Stimulated activated CD4-positive, alpha-beta T cell treated with anti-CD3 and anti-CD28 coated beads, Interleukin-2, amount 100 ng/mL, for 4 hours (primary cell): ENCODE measurements at regions not wholly inside any gene's neighbourhood (a gene's known extent, or its start where the extent isn't known, plus 50 kb on each side); places are given as distances from the start of the nearest gene placed in this dataset.
"Not testable (repeated sequence)": the region's sequence is repeated elsewhere in the genome, so short reads cannot be mapped to it uniquely, and the experiment has no call there.

Source experiments
- DNase-seq: peaks from one replicate; pipeline ENCODE4 v3.0.0-alpha.2; 2020; ENCODE audit warnings: low read depth

DNA sequence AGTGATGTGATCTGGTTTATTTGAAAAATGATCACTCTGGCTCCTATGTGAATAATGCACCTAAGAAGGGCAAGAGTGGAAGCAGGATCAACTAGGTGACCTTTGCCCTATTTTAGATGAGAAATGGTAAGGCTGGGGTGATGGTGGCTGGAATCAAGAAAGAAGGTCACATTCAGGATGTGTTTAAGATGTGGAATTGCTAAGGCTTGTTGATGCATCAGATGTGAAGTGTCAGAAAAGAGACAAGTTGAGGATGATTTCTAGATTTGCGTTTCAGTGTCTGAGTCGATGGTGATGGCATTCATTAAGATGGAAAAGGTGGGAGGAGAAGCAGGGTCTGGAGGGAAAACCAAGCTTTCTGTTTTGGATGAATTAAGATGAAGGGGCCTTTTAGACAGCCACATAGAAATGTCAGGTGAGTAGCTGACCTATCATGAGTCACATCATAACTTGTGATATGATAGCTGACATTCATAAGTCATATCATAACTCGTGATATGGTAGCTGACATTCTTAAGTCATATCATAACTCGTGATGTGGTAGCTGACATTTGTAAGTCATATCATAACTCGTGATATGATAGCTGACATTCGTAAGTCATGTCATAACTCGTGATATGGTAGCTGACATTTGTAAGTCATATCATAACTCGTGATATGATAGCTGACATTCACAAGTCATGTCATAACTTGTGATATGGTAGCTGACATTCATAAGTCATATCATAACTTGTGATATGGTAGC is 101.2 kb upstream of the SEC11C start:
- no peak for DNase-seq

- not testable (repeated sequence) for DNase-seq
Observed at GRCh38 chr18:59039040-59039320, 100.7 kb upstream of the SEC11C start.

GRCh38 chr18:59039449-59039848 is 100.2 kb upstream of the SEC11C start:
- no peak for DNase-seq

DNA sequence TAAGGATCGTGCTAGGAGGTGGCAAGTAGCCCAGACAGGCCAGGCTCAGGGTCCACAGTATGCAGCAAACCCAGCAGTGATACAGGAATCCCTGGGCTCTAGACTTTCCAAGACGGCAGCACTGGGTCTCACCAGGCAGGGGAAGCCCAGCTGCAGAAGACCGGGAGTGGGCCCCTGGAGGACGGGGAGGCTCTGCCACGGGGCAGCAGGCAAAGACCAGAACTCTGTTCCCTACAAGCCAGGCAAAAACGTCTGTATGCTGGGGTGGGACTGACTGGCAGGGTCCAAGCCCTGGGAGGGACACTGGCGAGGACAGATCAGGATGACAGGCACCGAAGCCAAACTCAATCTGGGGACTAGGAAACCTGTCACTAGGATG is 98.9 kb upstream of the SEC11C start:
- DNase-seq: no peak

- DNase-seq: no peak
Observed at GRCh38 chr18:59041296-59041695, 98.4 kb upstream of the SEC11C start.

DNA sequence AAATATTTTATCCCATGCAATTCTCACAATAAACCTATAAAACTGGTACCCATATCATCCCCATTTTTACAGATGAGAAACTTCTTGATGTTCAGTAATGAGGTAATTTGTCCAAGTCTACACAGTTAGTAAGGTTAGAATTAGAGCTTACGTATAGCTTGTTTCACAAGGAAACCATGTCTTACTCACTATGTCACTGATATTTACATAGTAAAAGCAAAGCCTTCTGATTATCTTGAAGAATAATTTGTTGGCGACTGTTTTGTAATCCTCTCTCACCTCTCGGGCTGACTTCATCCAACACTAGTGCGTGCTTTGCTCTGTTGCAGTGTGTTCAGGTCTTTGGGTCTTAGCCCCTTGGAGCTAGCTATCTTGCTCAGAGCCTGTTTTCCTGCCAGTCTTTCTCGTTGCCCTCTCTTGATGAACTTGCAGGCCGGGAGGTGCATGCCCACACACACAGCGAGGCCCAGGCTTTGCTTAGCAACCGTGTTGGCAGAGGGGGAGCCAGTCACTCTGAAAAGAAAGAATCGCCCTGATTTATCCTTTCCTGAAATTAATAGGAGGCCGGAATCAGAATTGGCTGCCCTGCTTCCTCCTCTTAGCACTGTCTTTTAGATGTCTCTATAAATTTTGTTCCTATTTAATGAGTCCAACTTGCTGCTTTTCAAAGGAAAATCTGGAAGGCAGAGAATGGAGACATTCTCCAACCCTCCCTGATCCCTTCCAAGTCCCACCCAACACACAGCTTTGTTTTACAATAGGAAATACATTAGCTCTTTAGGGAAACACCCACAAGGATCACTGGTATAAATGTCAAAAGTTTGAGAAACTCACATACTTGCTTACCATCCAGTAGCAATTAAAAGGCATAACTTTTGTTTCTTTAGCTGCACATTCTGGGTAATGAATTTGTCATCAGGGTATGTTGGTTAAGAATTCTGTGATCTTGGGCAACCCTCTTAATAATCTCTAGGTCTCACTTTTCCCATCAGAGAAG is 97.6 kb upstream of the SEC11C start:
- DNase-seq: no peak

- no peak for DNase-seq
Observed at GRCh38 chr18:59044855-59045254, 94.8 kb upstream of the SEC11C start.

- no peak for DNase-seq
Observed at GRCh38 chr18:59047321-59048047, 92.2 kb upstream of the SEC11C start.

DNA sequence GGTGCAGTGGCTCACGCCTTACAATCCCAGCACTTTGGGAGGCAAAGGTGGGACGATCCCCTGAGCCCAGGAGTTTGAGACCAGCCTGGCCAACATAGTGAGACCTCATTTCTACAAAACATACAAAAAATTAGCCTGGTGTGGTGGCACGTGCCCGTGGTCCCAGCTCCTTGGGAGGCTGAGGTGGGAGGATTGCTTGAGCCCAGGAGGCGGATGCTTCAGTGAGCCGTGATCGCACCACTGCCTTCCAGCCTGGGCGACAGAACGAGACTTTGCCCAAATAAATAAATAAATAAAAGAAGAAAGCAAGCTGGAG is 91.7 kb upstream of the SEC11C start:
- DNase-seq: no peak

DNA sequence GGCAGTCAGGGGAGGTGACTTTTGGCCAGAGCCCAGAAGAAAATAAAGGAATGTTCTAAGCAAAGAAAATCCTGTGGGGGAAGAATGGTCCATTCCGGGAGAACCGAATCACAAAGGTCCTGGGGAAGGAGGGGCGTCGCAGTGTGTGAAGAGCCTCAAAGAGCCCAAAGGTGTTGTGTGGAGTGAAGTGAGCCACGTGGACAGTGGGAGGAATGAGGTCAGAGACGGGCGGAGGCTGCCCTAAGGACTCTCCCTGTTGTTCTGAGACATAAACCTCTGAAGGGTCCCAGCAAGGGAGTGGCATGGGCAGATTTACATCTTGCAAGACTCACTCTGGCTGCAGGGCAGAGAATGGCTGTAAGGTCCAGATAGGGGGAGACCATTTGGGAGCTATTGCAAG is 91.3 kb upstream of the SEC11C start:
- no peak for DNase-seq

DNA sequence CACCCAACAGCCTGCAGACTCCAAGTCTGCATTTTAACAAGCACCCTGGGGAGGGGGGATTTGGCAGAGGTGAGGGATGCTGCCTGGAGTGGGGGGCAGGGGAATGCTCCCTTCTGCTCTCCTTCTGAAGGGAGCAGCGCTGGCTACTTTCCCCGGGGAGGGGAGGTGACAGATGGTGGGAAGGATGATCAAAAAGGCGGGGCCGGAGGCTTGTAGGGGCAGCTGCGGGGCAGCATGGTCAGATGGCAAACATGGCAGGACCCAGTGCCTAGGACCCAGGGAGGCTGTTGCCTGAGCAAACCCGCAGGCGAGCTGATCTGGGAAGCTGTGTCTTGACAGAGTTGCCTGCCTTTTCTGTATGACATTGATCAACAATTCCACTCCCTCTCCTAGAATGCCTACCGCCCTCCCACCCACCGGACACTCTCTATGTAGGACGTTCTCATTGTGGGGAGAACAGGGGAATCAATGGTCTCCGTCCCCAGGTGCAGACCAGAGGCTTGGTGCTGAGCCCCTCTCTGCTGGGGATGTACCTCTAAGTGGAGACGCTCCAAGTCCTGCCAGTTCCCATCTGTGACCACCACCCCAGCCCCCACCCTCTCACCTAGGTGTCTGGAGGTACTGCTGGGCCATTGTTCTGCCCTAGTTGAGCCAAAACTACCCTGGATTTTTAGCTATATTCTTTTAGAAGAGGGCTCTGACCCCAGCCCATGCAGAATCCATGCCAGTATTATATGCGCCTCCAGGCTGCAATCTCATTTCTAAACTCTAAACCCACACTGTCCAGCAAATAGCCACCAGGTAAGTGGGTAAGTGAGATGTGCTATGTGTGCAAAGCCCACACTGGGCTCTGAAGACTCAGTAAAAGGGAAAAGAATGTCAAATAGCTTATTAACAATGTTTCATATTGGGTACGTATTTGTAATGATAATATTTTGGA is 89.7 kb upstream of the SEC11C start:
- no peak for DNase-seq

- no peak for DNase-seq
Observed at GRCh38 chr18:59050661-59051057, 89.0 kb upstream of the SEC11C start.

DNA sequence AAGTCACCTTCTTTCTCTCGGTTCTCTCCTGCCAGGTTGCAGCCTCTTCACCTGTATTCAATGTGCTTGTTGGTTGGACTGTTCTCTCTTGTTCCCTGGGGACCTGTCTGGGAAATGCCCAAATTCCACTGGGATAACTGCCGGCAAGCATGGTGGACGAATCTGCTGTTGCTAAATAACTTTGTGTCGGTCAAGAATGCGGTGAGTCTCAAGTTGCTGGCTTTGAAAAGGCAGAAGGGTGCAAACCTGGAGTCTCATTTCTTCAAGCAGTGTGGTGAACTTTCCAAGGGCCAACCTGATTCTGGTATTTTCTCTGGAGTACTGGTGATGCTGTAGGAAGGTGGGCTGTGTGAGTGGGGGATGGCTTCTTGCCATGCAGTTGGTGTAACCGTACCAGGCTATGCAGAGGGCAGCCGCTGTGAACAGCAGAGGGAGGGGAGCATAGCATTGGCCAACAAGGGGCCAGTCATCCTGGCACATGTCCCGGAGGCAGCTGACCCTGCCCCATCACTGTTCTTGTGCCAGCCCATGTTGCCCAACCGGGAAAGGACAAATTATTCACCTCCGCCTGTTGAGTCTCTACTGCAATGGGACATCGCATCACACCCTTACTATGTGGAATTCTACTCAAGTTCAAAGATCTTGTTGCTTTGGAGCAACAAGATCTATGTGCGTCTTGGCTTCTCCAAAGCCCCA is 88.1 kb upstream of the SEC11C start:
- no peak for DNase-seq

GRCh38 chr18:59052965-59053820 is 86.5 kb upstream of the SEC11C start:
- DNase-seq: no peak

GRCh38 chr18:59054496-59055287 is 85.0 kb upstream of the SEC11C start:
- no peak for DNase-seq

- no peak for DNase-seq
Observed at GRCh38 chr18:59055345-59056032, 84.2 kb upstream of the SEC11C start.

- no peak for DNase-seq
Observed at GRCh38 chr18:59056706-59057492, 82.8 kb upstream of the SEC11C start.

- DNase-seq: no peak
Observed at GRCh38 chr18:59057493-59057795, 82.2 kb upstream of the SEC11C start.
